ENCODE measurements at regions not wholly inside any gene's neighbourhood (a gene's known extent, or its start where the extent isn't known, plus 50 kb on each side); places are given as distances from the start of the nearest gene placed in this dataset.
"Not testable (repeated sequence)": the region's sequence is repeated elsewhere in the genome, so short reads cannot be mapped to it uniquely, and the experiment has no call there.

- intact Hi-C loops (cut with DNase I); ATAC-seq; DNase-seq (ENCODE audit: missing footprints): not testable (repeated sequence)
Measured at GRCh38 chr9:40951876-40952494, 176.5 kb downstream of the FOXD4L6 start.

GRCh38 chr9:40946228-40946627 lies 182.3 kb downstream of the FOXD4L6 start:
- intact Hi-C loops (cut with DNase I); ATAC-seq; DNase-seq (ENCODE audit: missing footprints): not testable (repeated sequence)

- ATAC-seq; intact Hi-C loops (cut with DNase I); DNase-seq (ENCODE audit: missing footprints): not testable (repeated sequence)
Measured at GRCh38 chr9:40942730-40943129, 185.8 kb downstream of the FOXD4L6 start.

- ATAC-seq; intact Hi-C loops (cut with DNase I); DNase-seq (ENCODE audit: missing footprints): not testable (repeated sequence)
Measured at GRCh38 chr9:40939888-40940209, 188.6 kb downstream of the FOXD4L6 start.

GRCh38 chr9:40939201-40939887 lies 189.1 kb downstream of the FOXD4L6 start:
- DNase-seq (ENCODE audit: missing footprints); ATAC-seq; intact Hi-C loops (cut with DNase I): not testable (repeated sequence)

GRCh38 chr9:40935336-40935735 lies 193.1 kb downstream of the FOXD4L6 start:
- intact Hi-C loops (cut with DNase I): no loop called here
- ATAC-seq: no peak
- no peak for DNase-seq (ENCODE audit: missing footprints)

- ATAC-seq; DNase-seq (ENCODE audit: missing footprints); intact Hi-C loops (cut with DNase I): not testable (repeated sequence)
Measured at GRCh38 chr9:40934480-40934879, 194.0 kb downstream of the FOXD4L6 start.

- intact Hi-C loops (cut with DNase I); ATAC-seq; DNase-seq (ENCODE audit: missing footprints): not testable (repeated sequence)
Measured at GRCh38 chr9:40930426-40930825, 198.1 kb downstream of the FOXD4L6 start.

GRCh38 chr9:40929488-40929845 lies 199.0 kb downstream of the FOXD4L6 start:
- ATAC-seq; DNase-seq (ENCODE audit: missing footprints); intact Hi-C loops (cut with DNase I): not testable (repeated sequence)

- no peak for DNase-seq (ENCODE audit: missing footprints)
- no peak for ATAC-seq
- intact Hi-C loops (cut with DNase I): no loop called here
Measured at GRCh38 chr9:40928803-40929487, 199.5 kb downstream of the FOXD4L6 start.

GRCh38 chr9:40927851-40928802 lies 200.4 kb downstream of the FOXD4L6 start:
- DNase-seq (ENCODE audit: missing footprints) (no peak), ATAC-seq (peak; percentile 26)
- intact Hi-C loops (cut with DNase I): no loop called here

- no peak for ATAC-seq
- no peak for DNase-seq (ENCODE audit: missing footprints)
- intact Hi-C loops (cut with DNase I): no loop called here
Measured at GRCh38 chr9:40927260-40927631, 201.2 kb downstream of the FOXD4L6 start.

- intact Hi-C loops (cut with DNase I): no loop called here
- ATAC-seq (no peak), DNase-seq (ENCODE audit: missing footprints) (no peak)
Measured at GRCh38 chr9:40926404-40927259, 201.8 kb downstream of the FOXD4L6 start.

GRCh38 chr9:40925149-40925548 lies 203.3 kb downstream of the FOXD4L6 start:
- no peak for ATAC-seq
- intact Hi-C loops (cut with DNase I): no loop called here
- no peak for DNase-seq (ENCODE audit: missing footprints)

GRCh38 chr9:40916399-40916783 lies 212.1 kb downstream of the FOXD4L6 start:
- DNase-seq (ENCODE audit: missing footprints); intact Hi-C loops (cut with DNase I); ATAC-seq: not testable (repeated sequence)

- intact Hi-C loops (cut with DNase I); DNase-seq (ENCODE audit: missing footprints); ATAC-seq: not testable (repeated sequence)
Measured at GRCh38 chr9:40915660-40916398, 212.7 kb downstream of the FOXD4L6 start.

All from Right ventricle myocardium inferior (tissue), 1 donor.